Forelimb muscle (tissue), 1 donor: ENCODE measurements at regions not wholly inside any gene's neighbourhood (a gene's known extent, or its start where the extent isn't known, plus 50 kb on each side); places are given as distances from the start of the nearest gene placed in this dataset.
"Not testable (repeated sequence)": the region's sequence is repeated elsewhere in the genome, so short reads cannot be mapped to it uniquely, and the experiment has no call there.

Experiments
- DNase-seq: peaks from one replicate; pipeline ENCODE4 v3.0.0-alpha.2; 2013; ENCODE audit warnings: low read depth

DNA sequence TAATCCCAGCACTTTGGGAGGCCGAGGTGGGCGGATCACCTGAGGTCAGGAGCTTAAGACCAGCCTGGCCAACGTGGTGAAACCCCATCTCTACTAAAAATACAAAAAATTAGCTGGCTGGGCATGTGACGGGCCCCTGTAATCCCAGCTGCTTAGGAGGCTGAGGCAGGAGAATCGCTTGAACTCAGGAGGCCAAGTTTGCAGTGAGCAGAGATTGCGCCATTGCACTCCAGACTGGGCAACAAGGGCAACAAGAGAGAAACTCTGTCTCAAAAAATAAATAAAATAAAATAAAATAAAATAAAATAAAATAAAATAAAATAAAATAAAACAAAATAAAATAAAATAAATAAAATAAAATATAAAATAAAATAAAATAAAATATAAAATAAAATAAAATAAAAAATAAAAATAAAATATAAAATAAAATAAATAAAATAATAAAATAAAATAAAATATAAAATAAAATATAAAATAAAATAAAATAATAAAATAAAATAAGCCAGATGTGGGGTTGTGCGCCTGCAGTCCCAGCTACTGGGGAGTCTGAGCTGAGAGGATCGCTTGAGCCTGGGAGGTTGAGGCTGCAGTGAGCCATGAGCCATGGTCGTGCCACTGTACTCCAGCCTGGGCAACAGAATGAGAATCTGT lies 49.8 kb upstream of the ITGB1 start:
- DNase-seq, result not testable (repeated sequence)
